Fibroblast of upper back skin (primary cell): ENCODE measurements at regions not wholly inside any gene's neighbourhood (a gene's known extent, or its start where the extent isn't known, plus 50 kb on each side); places are given as distances from the start of the nearest gene placed in this dataset.

Experiments
- DNase-seq: peaks from one replicate; pipeline ENCODE4 v3.0.0-alpha.2; 2013

DNA sequence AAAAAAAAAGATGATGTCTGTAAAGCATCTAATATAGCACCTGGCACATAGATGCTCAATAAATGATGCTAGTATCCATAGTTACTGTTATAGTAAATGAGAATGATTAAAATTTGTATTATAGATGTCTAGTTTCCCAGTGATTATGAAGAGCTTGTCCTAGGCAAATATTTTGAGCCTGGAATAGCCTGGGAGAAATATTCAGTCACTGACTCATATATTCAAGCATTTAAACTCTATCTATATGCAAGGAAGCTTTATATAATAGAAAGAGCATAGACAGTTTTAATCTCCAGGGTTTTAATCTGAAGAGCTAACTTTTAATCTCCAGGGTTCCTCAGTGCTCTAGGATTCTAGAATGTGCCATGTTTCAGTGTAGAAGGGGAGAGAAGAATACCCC is 91.5 kb upstream of the VASH1 start:
- DNase-seq: no peak

GRCh38 chr14:76672123-76672522 is 89.1 kb upstream of the VASH1 start:
- no peak for DNase-seq

- DNase-seq: no peak
Observed at GRCh38 chr14:76673261-76673660, 88.0 kb upstream of the VASH1 start.

DNA sequence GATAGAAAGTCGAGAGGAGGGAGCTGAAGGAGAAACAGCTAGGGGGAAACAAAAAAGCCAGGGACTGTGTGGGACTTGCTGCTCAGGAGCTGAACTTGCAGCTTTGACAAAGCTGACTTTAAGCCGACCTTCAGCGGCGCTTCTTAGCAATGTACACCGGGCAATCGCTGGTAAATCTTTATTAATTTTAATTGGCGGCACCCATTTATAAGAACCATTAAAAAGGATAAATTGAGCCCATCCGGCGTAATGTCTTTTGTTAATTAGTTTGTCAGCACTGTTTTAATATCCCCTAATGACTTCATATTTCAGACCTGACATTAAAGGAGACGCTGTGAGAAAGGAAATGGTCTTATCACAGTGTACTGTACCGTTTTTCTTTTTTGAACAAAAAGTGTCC is 86.2 kb upstream of the VASH1 start:
- DNase-seq: no peak

DNA sequence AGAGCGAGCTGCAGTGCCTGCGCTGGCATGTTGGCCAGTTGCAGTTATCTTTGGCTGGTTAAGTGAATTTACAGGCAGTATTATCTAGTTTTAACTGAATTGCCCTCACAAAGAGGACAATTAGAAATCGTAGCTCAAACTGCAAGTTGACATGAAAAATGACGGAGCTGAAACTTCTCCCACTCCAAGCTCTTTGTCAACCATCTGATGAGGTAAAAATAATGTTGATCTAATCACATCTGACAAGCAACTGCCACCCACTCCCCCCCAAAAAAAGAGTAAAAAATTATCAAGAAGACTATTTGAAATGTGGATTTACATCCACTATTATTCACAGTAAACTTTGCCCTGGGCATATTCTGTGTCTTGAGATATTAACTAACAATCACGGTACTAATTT is 84.7 kb upstream of the VASH1 start:
- DNase-seq: no peak

DNA sequence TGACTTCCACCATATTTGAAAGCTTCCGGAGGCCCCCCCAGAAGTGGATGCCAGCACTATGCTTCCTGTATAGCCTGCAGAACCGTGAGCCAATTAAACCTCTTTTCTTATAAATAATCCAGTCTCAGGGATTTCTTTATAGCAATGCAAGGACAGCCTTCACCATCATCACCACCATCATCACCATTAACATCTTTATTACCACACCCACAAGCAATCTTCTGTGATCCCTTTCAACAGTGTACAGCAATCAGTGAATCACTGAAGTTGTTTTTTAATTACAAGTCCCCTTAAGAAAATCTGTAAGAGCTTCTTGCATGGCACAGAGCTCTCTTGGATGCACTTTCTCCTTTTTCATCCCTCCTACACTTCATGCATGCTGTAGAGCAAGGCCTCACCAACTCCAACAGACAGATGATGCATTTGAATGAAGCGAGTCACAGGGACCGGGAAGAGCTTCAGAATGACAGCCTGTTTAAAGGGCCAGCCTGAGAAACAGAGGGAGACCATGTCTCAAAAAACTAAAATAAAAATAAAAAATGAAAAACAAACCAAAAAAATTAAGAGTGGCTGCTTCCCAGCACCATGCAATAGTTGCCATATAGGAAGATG is 83.6 kb upstream of the VASH1 start:
- no peak for DNase-seq

DNA sequence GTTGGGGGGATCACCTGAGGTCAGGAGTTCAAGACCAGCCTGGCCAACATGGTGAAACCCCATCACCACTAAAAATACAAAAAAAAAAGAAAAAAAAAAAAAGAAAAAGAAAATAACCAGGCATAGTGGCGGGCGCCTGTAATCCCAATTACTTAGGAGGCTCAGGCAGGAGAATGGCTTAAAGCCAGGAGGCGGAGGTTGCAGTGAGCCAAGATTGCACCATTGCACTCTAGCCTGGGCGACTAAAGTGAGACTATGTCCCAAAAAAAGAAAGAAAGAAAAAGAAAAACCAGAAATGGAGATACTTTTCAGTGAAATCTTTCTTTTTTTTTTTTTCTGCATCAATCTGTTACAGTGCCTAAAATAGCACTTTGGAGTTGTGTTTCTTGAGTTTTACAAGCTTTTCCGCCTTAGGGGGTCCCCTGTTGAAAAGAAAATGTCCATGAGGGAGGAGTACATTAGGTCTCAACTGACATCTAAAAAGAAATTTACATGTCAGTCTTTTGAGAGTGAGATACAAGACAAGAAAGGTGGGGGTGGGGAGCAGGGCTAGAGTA is 82.9 kb upstream of the VASH1 start:
- DNase-seq: no peak

DNA sequence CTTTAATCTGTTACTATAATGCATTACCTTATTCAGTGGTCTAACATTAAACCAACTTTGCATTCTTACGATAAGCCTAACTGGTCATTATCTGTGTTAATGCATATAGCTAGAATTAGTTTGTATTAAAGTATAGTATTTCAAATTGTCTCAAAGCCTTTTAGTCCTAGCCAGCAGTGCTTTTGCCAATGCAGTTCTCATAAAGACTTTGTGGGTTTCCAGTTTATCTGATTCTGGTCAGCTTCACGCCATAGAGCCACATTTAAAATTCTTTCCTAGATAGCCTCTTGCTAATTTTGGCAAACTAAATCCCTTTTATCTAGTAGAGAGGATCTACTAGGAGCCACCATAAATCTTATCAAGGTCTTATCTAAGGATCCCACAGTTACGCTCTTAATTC is 78.9 kb upstream of the VASH1 start:
- no peak for DNase-seq

DNA sequence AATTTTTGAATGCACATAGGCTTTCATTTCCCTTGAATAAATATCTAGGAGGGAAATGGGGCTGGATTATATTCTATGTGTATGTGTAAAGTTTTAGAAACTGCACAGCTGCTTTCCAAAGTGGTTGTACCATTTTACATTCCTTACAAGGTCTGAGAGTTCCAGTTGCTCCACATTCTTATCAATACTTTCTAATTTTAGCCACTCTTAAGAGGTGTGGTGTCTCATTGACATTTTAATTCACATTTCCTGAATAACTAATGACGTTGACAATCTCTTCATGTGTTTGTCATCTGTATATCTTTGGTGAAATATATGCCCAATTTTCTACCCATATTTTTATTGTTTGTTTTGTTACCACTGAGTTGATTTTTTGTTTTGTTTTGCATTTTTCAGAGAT is 74.6 kb upstream of the VASH1 start:
- DNase-seq: no peak

DNA sequence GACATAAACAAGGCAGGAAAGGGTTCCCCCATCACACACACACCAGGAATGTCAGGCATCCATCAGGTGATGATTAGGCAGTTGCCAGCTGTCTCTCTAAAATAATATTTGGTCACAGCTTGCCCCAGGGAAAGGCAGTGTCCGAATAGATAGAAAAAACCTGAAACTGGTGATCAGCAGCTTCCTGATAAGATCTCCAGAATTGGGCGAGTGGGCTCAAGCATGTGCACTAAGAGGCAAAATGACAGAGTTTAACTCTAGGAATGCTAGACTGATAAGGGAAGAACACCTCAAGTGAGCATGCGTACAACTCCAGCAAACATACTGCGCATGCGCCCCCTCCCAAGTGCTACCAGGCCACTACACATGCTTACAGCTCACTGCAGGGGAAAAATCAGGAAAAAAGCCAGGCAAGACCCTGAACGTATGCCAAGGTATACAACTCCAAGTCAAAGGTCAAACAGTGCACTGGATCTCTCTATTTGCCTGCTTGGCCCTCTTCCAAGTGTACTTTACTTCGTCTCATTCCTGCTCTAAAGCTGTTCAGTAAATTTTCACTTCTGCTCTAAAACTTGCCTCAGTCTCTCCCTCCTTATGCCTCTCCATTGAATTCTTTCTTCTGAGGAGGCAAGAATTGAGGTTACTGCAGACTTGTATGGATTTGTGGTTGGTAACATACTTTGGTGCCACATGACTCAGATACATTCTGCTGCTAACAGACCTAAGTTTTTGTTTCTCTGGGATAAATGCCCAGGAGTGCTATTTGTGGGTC is 73.5 kb upstream of the VASH1 start:
- DNase-seq: no peak

GRCh38 chr14:76688383-76688671 is 72.9 kb upstream of the VASH1 start:
- DNase-seq: no peak

- no peak for DNase-seq
Observed at GRCh38 chr14:76690502-76691105, 70.7 kb upstream of the VASH1 start.

DNA sequence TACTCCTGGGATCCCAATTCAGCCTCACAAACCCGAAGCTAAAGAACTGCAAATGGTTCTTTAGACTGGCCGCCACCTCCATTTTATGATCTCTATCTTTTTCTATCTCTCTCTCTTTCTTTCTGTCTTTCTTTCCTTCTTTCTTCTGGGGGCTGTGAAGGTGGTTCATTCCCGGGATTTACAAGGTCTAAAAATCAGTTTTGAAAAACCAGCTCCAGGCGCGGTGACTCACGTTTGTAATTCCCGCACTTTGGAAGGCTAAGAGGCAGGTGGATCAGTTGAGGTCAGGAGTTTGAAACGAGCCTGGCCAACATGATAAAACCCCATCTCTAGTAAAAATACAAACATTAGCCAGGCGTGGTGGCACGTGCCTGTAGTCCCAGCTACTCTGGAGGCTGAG is 67.2 kb upstream of the VASH1 start:
- DNase-seq: no peak

DNA sequence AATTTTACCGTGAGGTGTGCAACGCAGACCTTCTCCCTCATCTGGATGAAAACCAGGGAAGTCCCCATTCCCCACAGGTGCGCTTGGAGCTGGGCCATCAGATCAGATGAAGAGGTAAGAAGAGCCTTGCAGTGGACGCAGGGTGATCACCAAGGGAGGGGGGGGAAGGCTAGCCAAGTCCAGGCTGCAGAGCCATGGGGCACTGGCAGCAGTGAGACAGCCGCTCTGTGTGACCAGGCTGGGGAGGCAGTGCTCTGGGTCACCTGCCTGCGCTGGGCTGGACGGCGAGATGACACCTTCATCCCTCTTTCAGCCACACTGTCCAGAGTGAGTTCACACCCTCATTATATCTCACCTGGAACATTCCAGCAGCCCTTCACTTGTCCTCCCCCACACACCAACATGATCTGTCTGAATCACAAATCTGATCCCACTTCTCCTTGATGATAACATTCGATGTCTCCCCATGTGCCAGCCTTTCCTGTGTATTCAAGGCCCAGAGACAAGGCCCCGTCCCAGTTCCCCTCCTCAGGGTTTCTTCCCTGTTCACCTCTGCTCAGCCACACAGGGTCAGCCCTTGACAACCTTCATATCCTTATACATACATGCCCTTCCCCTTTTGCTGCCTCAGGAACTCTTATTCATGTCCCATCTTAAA is 65.9 kb upstream of the VASH1 start:
- no peak for DNase-seq

- no peak for DNase-seq
Observed at GRCh38 chr14:76696361-76696760, 64.9 kb upstream of the VASH1 start.

DNA sequence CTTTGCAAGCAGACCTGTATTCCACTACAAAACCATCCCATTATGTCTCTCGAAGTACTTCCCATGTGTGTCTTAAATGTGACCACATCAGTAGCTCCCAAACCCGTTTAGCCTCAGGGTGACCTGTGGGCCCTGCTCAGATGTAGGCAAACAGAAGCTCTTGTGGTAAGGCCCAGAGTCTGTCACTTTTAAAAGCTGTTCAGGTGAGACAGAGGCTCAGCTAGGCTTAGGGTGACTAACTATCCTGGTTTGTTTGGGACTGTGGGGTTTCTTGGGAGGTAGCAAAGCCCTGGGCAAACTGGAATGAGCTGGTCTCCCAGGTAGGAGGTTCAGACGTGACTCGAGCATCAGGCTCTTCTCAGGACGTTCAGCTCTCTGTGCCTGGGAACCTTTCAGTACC is 64.5 kb upstream of the VASH1 start:
- DNase-seq: no peak

DNA sequence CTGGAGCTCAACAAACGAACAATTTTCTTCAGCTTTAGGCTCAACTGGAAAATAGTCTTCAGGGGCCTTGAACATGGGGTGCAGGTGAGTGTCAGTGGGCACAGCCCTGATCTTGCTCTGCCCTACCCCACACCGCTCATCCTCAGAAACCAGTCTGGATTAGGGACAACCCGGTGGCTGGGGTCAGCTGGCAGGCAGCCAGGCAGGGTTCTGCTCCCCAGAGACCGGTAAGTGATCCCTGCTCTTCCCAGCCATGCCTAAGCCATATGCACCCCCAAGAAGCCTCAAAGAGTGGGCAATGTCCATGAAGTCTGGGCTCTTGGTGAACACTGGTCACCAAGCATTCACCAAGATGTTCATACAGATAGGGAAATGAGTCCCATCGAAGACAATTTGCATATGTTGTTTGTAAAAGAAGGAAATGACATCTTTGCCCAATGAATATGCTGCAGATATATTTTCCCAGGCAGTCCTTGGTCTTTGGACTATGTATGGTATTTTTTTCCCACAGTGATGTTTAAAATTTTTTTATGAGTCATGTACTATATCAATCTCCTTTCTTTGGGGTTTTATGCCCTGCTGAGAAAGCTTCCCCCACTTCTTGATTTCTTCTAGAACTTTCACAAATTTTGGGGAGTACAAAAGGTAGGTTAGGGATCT is 63.9 kb upstream of the VASH1 start:
- DNase-seq: no peak

- no peak for DNase-seq
Observed at GRCh38 chr14:76698191-76698590, 63.1 kb upstream of the VASH1 start.

DNA sequence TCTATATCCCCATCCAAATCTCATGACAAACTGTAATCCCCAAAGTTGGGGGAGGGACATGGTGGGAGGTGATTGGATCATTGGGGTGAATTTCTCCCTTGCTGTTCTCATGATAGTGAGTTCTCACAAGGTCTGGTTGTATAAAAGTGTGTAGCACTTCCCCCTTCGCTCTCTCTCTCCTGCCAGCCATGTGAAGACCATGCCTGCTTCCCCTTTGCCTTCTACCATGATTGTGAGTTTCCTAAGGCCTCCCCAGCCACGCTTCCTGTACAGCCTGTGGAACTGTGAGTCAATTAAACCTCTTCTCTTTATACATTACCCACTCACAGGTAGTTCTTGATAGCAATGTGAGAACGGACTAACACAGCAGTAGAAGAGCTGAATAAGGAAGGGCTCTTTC is 62.6 kb upstream of the VASH1 start:
- no peak for DNase-seq

DNA sequence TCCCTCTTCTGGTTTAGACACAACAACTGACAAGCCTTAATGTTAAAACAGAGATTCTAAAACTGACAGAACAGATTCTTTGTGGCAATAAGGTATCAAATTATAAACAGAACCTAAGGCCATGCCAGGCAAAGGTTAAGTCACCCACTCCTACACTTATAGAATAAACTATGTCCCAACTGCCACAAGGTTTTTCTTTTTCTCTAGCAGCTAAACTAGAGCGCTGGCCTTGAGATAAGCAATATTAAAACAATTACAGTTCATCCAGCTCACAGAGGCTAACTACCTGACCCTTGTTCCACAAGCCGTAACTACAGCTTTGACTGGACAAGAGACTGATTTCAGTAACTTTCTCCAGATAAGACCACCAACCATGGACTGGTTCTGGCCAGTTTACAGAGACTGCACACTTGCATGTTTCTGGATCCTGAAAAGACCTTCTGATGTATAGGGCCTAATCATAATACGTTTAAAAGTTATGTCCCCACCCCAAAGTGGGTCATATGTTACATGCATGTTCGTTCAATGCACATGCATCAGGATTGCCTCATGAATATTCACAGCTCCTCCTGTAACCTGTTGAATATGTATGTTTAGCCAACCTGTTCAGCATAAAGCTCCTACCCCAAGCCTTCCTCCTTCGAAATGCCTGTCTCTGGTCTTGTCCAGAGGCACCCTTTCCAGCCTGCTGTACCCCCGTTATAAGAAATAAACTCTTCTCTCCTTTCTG is 61.9 kb upstream of the VASH1 start:
- no peak for DNase-seq

- no peak for DNase-seq
Observed at GRCh38 chr14:76699939-76700590, 61.2 kb upstream of the VASH1 start.

GRCh38 chr14:76701436-76701835 is 59.8 kb upstream of the VASH1 start:
- DNase-seq: no peak
